H9 (cell line): ENCODE measurements at regions not wholly inside any gene's neighbourhood (a gene's known extent, or its start where the extent isn't known, plus 50 kb on each side); places are given as distances from the start of the nearest gene placed in this dataset.
A peak's percentile ranks its signal among the peaks of the same experiment; 100 is the strongest.

Experiments
- DNase-seq: peaks from one replicate; pipeline ENCODE4 v3.0.0-alpha.2; 2017
- H2AFZ ChIP-seq: one replicate; pipeline ENCODE4 v1.6.1; 2013; ENCODE audit warnings: mild to moderate bottlenecking, low read length, control low read depth, moderate library complexity
- H2AK5ac ChIP-seq: 2 replicates; pipeline ENCODE4 v1.6.1; 2013; ENCODE audit warnings: low read length, control low read depth, mixed read lengths; ENCODE audit not compliant: insufficient read length
- H2BK120ac ChIP-seq: one replicate; pipeline ENCODE4 v1.6.1; 2013; ENCODE audit warnings: low read depth, mild to moderate bottlenecking, low read length, control low read depth, inconsistent platforms; ENCODE audit not compliant: poor library complexity, severe bottlenecking
- H2BK12ac ChIP-seq: 2 replicates; pipeline ENCODE4 v1.6.1; 2013; ENCODE audit warnings: low read length, control low read depth, mixed read lengths, low read depth; ENCODE audit not compliant: insufficient read length
- H2BK15ac ChIP-seq: 2 replicates; pipeline ENCODE4 v1.6.1; 2013; ENCODE audit warnings: low read depth, low read length, control low read depth
- H2BK20ac ChIP-seq: one replicate; pipeline ENCODE4 v1.6.1; 2013; ENCODE audit warnings: low read depth, mild to moderate bottlenecking, low read length, control low read depth, inconsistent platforms; ENCODE audit not compliant: poor library complexity, severe bottlenecking
- H2BK5ac ChIP-seq: 2 replicates; pipeline ENCODE4 v1.6.1; 2013; ENCODE audit warnings: low read length, control low read depth, mixed read lengths; ENCODE audit not compliant: insufficient read length
- H3K14ac ChIP-seq: 2 replicates; pipeline ENCODE4 v1.6.1; 2013; ENCODE audit warnings: low read length, control low read depth; ENCODE audit not compliant: insufficient read depth
- H3K18ac ChIP-seq: 2 replicates; pipeline ENCODE4 v1.6.1; 2013; ENCODE audit warnings: low read depth, mild to moderate bottlenecking, mixed read lengths, low read length, control low read depth; ENCODE audit not compliant: insufficient read length
- H3K23ac ChIP-seq: 2 replicates; pipeline ENCODE4 v1.6.1; 2013; ENCODE audit warnings: low read length, control low read depth, mixed read lengths, low read depth; ENCODE audit not compliant: insufficient read length
- H3K23me2 ChIP-seq: 2 replicates; pipeline ENCODE4 v1.6.1; 2013; ENCODE audit warnings: low read depth, mild to moderate bottlenecking, mixed read lengths, low read length, control low read depth; ENCODE audit not compliant: insufficient read length, poor library complexity, severe bottlenecking
- H3K27ac ChIP-seq: 2 replicates; pipeline ENCODE4 v1.5.1; 2013; ENCODE audit warnings: low read length, control low read depth, mixed read lengths, low read depth; ENCODE audit not compliant: insufficient read length
- H3K27me3 ChIP-seq: 2 replicates; pipeline ENCODE4 v1.6.1; 2013; ENCODE audit warnings: low read length, control low read depth, inconsistent platforms; ENCODE audit not compliant: insufficient read depth
- H3K4ac ChIP-seq: 2 replicates; pipeline ENCODE4 v1.6.1; 2013; ENCODE audit warnings: low read depth, mild to moderate bottlenecking, control low read depth, inconsistent platforms, low read length, moderate library complexity
- H3K4me1 ChIP-seq: 2 replicates; pipeline ENCODE4 v1.6.1; 2013; ENCODE audit warnings: low read length, control low read depth, inconsistent platforms; ENCODE audit not compliant: insufficient read depth
- H3K4me2 ChIP-seq: 2 replicates; pipeline ENCODE4 v1.6.1; 2013; ENCODE audit warnings: low read length, control low read depth, mixed read lengths; ENCODE audit not compliant: insufficient read length, insufficient read depth
- H3K56ac ChIP-seq: 2 replicates; pipeline ENCODE4 v1.6.1; 2013; ENCODE audit warnings: low read depth, mild to moderate bottlenecking, mixed read lengths, low read length, control low read depth; ENCODE audit not compliant: insufficient read length
- H3K79me1 ChIP-seq: 2 replicates; pipeline ENCODE4 v1.6.1; 2013; ENCODE audit warnings: low read depth, mild to moderate bottlenecking, moderate library complexity, low read length, control low read depth, inconsistent platforms; ENCODE audit not compliant: insufficient read depth, poor library complexity, severe bottlenecking
- H3K79me2 ChIP-seq: 2 replicates; pipeline ENCODE4 v1.6.1; 2013; ENCODE audit warnings: low read length, control low read depth, inconsistent platforms; ENCODE audit not compliant: insufficient read depth
- H3K9ac ChIP-seq: 2 replicates; pipeline ENCODE4 v1.6.1; 2013; ENCODE audit warnings: low read length, control low read depth, mixed read lengths; ENCODE audit not compliant: insufficient read length; ENCODE audit errors: extremely low read depth
- H3K9me3 ChIP-seq: one replicate; pipeline ENCODE4 v1.6.1; 2013; ENCODE audit warnings: low read depth, low read length, inconsistent platforms; ENCODE audit not compliant: control insufficient read depth
- H3T11ph ChIP-seq: one replicate; pipeline ENCODE4 v1.6.1; 2013; ENCODE audit warnings: mild to moderate bottlenecking, low read length, control low read depth, inconsistent platforms
- H4K20me1 ChIP-seq: one replicate; pipeline ENCODE4 v1.6.1; 2013; ENCODE audit not compliant: control insufficient read depth, insufficient read length, insufficient read depth
- H4K5ac ChIP-seq: 2 replicates; pipeline ENCODE4 v1.6.1; 2013; ENCODE audit warnings: low read depth, mild to moderate bottlenecking, mixed read lengths, low read length, control low read depth; ENCODE audit not compliant: insufficient read length
- H4K8ac ChIP-seq: replicated peaks from 2 replicates; pipeline ENCODE4 v1.6.1; 2013; ENCODE audit warnings: low read length, control low read depth, mixed read lengths, low read depth; ENCODE audit not compliant: insufficient read length
- H4K91ac ChIP-seq: 2 replicates; pipeline ENCODE4 v1.6.1; 2013; ENCODE audit warnings: low read depth, mild to moderate bottlenecking, moderate library complexity, mixed read lengths, low read length, control low read depth; ENCODE audit not compliant: insufficient read length
- H3K27ac Mint-ChIP-seq, 3 experiments: 2 replicates in 2 of 3; 3 replicates in 1 of 3; pipeline ENCODE4 v1.8.0; 2020 to 2021; ENCODE audit warnings: mixed read lengths in 3 of 3, mild to moderate bottlenecking in 1 of 3, moderate library complexity in 1 of 3
- H3K27me3 Mint-ChIP-seq: 2 replicates; pipeline ENCODE4 v1.8.0; 2021; ENCODE audit warnings: low read depth, mild to moderate bottlenecking, moderate library complexity, mixed read lengths
- H3K36me3 Mint-ChIP-seq, 3 experiments: 2 replicates in 2 of 3; 3 replicates in 1 of 3; pipeline ENCODE4 v1.8.0; 2020 to 2021; ENCODE audit warnings: low read depth in 3 of 3, mixed read lengths in 3 of 3; ENCODE audit not compliant: insufficient read depth in 1 of 3
- H3K4me1 Mint-ChIP-seq, 2 experiments: 2 replicates each; pipeline ENCODE4 v1.8.0; 2020; ENCODE audit warnings: mixed read lengths in 2 of 2
- H3K4me3 Mint-ChIP-seq, 2 experiments: 2 replicates in 1 of 2; 3 replicates in 1 of 2; pipeline ENCODE4 v1.8.0; 2020 to 2021; ENCODE audit warnings: mild to moderate bottlenecking in 2 of 2, mixed read lengths in 2 of 2, moderate library complexity in 1 of 2
- H3K9me3 Mint-ChIP-seq, 2 experiments: 2 replicates in 1 of 2; 3 replicates in 1 of 2; pipeline ENCODE4 v1.8.0; 2020; ENCODE audit warnings: mild to moderate bottlenecking in 2 of 2, mixed read lengths in 2 of 2, moderate library complexity in 1 of 2
- TF ChIP-seq, protein P1 (sequence below): fragments of 200-600 bp; sonication (generic); conservative IDR thresholded peaks from 3 replicates; pipeline ENCODE4 v1.8.0; 2021; ENCODE audit warnings: antibody characterized with exemption, mild to moderate bottlenecking

DNA sequence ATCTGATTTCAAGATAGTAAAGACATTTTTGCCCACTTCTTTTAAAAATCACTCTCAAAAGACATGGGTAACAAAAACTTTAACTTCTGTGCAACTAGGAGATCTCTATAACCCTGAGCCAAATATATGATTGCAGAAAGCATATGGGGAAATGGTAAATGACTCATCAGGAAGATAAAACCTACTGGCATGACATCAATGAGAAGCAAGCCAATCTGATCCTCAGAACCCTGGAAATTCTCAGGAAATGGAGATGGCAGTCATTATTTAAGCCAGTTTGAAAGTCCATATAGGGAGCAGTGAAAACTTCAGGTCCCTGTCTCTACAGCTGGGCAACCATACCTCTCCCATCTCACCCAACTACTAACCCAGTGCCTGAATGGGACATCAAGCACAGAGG is 249.7 kb upstream of the NREP start:
- Histone ChIP-seq H3K27me3 (no peaks in the 10 kb centered on the region), H3K79me2 (no peaks in the 10 kb centered on the region), H4K20me1 (no peaks in the 10 kb centered on the region), H3K14ac (no peak overlapping the region), H2AK5ac (no peak overlapping the region), H3K9ac (no peak overlapping the region), H2BK12ac (no peak overlapping the region), H2BK20ac (no peak overlapping the region), H3K4ac (no peak overlapping the region), H2AFZ (no peak overlapping the region), H3K18ac (no peak overlapping the region), H3K23ac (no peak overlapping the region), H4K5ac (no peak overlapping the region), H3T11ph (no peak overlapping the region), H3K9me3 (no peaks in the 10 kb centered on the region), H3K56ac (no peak overlapping the region), H4K91ac (no peak overlapping the region), H4K8ac (no peak overlapping the region), H3K4me1 (no peaks in the 10 kb centered on the region; the same call in 1 of the 2 replicates), H3K4me2 (no peak overlapping the region), H2BK15ac (no peak overlapping the region), H3K79me1 (no peaks in the 10 kb centered on the region), H2BK120ac (no peak overlapping the region), H3K23me2 (no peaks in the 10 kb centered on the region), H2BK5ac (no peak overlapping the region), H3K27ac (no peak overlapping the region)
- Mint-ChIP-seq H3K9me3 (no peaks in the 10 kb centered on the region), H3K36me3 (no peaks in the 10 kb centered on the region), H3K4me3 (no peak overlapping the region), H3K4me1 (0 out of 4 replicates have a peak, but pooled peaks cover 0 to 2% of the 10 kb centered on the region in 2 experiments), H3K27me3 (no peaks in the 10 kb centered on the region), H3K27ac (peak overlapping the region in 1 of 3 experiments; percentile 24; a peak in 1 of 7 replicates)
- TF ChIP-seq, protein P1, sequence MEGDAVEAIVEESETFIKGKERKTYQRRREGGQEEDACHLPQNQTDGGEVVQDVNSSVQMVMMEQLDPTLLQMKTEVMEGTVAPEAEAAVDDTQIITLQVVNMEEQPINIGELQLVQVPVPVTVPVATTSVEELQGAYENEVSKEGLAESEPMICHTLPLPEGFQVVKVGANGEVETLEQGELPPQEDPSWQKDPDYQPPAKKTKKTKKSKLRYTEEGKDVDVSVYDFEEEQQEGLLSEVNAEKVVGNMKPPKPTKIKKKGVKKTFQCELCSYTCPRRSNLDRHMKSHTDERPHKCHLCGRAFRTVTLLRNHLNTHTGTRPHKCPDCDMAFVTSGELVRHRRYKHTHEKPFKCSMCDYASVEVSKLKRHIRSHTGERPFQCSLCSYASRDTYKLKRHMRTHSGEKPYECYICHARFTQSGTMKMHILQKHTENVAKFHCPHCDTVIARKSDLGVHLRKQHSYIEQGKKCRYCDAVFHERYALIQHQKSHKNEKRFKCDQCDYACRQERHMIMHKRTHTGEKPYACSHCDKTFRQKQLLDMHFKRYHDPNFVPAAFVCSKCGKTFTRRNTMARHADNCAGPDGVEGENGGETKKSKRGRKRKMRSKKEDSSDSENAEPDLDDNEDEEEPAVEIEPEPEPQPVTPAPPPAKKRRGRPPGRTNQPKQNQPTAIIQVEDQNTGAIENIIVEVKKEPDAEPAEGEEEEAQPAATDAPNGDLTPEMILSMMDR = no peak
- no peak for DNase-seq
